ENCODE measurements at regions not wholly inside any gene's neighbourhood (a gene's known extent, or its start where the extent isn't known, plus 50 kb on each side); places are given as distances from the start of the nearest gene placed in this dataset.

DNA sequence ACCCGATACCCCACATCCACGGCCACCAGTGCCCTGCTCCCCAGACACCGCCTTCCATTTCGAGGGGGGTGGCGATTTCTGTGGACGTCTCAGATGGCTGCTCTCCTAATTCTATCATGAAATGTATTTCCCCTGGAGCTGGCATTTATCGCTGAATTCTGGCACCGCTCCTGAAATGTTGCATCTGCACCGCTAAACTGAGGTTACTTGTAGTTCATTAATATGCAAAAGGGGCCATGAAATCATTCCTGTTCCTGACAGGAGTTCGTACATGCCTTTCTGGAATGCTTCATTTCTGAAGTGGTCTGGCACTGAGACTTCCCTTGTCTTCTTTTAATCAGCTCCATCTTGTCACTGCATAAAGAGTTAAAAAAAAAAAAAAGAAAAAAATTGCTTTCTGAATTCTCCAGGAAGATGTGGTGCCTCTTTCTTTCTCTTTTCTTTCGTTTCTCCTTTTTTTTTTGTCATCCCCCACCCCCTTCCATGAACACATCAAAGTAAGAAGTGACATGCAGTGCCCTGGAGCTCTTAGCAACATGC lies 97.7 kb upstream of the SMARCA2 start:
- Histone ChIP-seq H3K4me1 (no peaks in the 10 kb centered on the region), H3K27ac (no peak overlapping the region), H3K27me3 (no peaks in the 10 kb centered on the region), H3K36me3 (no peaks in the 10 kb centered on the region), H3K9me3 (no peaks in the 10 kb centered on the region), H3K4me3 (no peak overlapping the region)
- no peak for TF ChIP-seq CTCF (IDR thresholded peaks at IDR 0.05)
- DNase-seq (ENCODE audit: low spot score) = no peak

GRCh38 chr9:1918108-1918507 lies 97.0 kb upstream of the SMARCA2 start:
- no peaks in the 10 kb centered on the region for H3K9me3 ChIP-seq
- no peaks in the 10 kb centered on the region for H3K4me1 ChIP-seq
- no peaks in the 10 kb centered on the region for H3K27me3 ChIP-seq
- H3K27ac ChIP-seq = no peak overlapping the region
- H3K4me3 ChIP-seq = no peak overlapping the region
- DNase-seq (ENCODE audit: low spot score) = no peak
- H3K36me3 ChIP-seq = no peaks in the 10 kb centered on the region
- no peak for TF ChIP-seq CTCF (IDR thresholded peaks at IDR 0.05)

DNA sequence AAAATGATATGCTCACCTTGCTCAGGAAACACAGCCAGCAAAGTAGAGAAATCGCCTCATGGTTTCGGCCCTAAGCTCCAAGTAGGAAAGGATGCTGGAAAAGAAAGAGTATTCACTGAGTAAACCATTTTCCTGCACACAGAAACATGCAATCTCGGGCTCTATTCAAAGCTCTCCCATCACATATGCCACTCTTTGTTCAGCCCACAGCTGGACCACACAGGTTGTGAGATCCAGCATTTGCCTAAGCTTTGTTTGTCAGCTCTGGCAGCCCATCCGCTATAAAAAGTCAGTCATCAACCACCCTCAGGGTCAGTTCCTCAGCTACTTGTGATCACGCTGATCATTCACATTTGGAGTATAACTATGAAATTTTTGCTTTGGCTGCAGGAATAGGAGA lies 96.5 kb upstream of the SMARCA2 start:
- H3K27me3 ChIP-seq = no peaks in the 10 kb centered on the region
- TF ChIP-seq CTCF (IDR thresholded peaks at IDR 0.05) = no peak

DNA sequence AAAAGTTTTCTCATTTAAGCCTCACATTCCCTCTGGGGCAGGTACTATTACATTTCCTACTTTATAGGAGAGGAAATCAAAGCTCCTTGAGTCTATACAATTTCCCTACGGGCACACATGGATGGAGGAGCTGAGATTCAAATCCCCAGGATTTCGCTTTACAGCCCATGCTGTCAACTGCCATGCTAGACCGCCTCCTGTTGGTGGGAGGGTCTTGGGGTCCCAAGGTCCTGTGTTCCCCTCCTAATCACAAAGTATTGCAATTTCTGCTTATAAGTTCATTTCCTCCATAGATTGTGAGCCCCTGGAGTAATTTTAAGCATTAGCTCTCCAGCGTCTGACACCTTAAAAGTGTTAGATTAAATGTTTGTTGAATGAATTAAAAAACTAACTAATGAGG lies 95.9 kb upstream of the SMARCA2 start:
- no peaks in the 10 kb centered on the region for H3K36me3 ChIP-seq
- no peak overlapping the region for H3K27ac ChIP-seq
- no peaks in the 10 kb centered on the region for H3K27me3 ChIP-seq
- H3K4me3 ChIP-seq = no peak overlapping the region
- no peak for TF ChIP-seq CTCF (IDR thresholded peaks at IDR 0.05)
- no peak for DNase-seq (ENCODE audit: low spot score)
- no peaks in the 10 kb centered on the region for H3K9me3 ChIP-seq
- no peaks in the 10 kb centered on the region for H3K4me1 ChIP-seq

More for the DNA sequence above, 96.5 kb upstream of the SMARCA2 start:
- H3K36me3 ChIP-seq = no peaks in the 10 kb centered on the region
- H3K4me3 ChIP-seq = no peak overlapping the region
- no peaks in the 10 kb centered on the region for H3K9me3 ChIP-seq
- no peaks in the 10 kb centered on the region for H3K4me1 ChIP-seq
- no peak overlapping the region for H3K27ac ChIP-seq
- no peak for DNase-seq (ENCODE audit: low spot score)

- no peak for TF ChIP-seq CTCF (IDR thresholded peaks at IDR 0.05)
- no peaks in the 10 kb centered on the region for H3K9me3 ChIP-seq
- H3K4me3 ChIP-seq = no peak overlapping the region
- no peak overlapping the region for H3K27ac ChIP-seq
- H3K36me3 ChIP-seq = no peaks in the 10 kb centered on the region
- DNase-seq (ENCODE audit: low spot score) = no peak
- no peaks in the 10 kb centered on the region for H3K27me3 ChIP-seq
- H3K4me1 ChIP-seq = no peaks in the 10 kb centered on the region
These were observed 94.8 kb upstream of the SMARCA2 start for GRCh38 chr9:1920386-1920785.

GRCh38 chr9:1922026-1922425 lies 93.1 kb upstream of the SMARCA2 start:
- no peaks in the 10 kb centered on the region for H3K36me3 ChIP-seq
- no peak for TF ChIP-seq CTCF (IDR thresholded peaks at IDR 0.05)
- H3K27ac ChIP-seq = no peak overlapping the region
- no peaks in the 10 kb centered on the region for H3K9me3 ChIP-seq
- no peak for DNase-seq (ENCODE audit: low spot score)
- H3K4me1 ChIP-seq = no peaks in the 10 kb centered on the region
- no peaks in the 10 kb centered on the region for H3K27me3 ChIP-seq
- no peak overlapping the region for H3K4me3 ChIP-seq

Measured in right atrium auricular region (tissue), 2 donors.